Endothelial cell of umbilical vein (primary cell): ENCODE measurements at regions not wholly inside any gene's neighbourhood (a gene's known extent, or its start where the extent isn't known, plus 50 kb on each side); places are given as distances from the start of the nearest gene placed in this dataset.

Source experiments
- CTCF ChIP-seq, 2 donors: IDR thresholded peaks; 1 replicate in 1 of 2; 2 replicates in 1 of 2; pipeline ENCODE4 v1.5.1; 2011; ENCODE audit warnings: low read length in 2 of 2, mild to moderate bottlenecking in 2 of 2, moderate library complexity in 2 of 2, control low read depth in 1 of 2, inconsistent platforms in 1 of 2, low read depth in 1 of 2; ENCODE audit not compliant: insufficient read depth in 1 of 2; ENCODE audit errors: extremely low read depth in 1 of 2
- MAX ChIP-seq: IDR thresholded peaks from 2 replicates; pipeline ENCODE4 v1.6.1; 2011; ENCODE audit not compliant: insufficient read depth, insufficient read length
- MYC ChIP-seq: IDR thresholded peaks from one replicate; pipeline ENCODE4 v1.6.1; 2011; ENCODE audit warnings: mild to moderate bottlenecking, low read depth, low read length
- POLR2A ChIP-seq: IDR thresholded peaks from 2 replicates; pipeline ENCODE4 v1.6.1; 2012; ENCODE audit warnings: low read depth, mild to moderate bottlenecking, control low read depth, low read length
- POLR2AphosphoS5 ChIP-seq: IDR thresholded peaks from 2 replicates; pipeline ENCODE4 v1.6.1; 2012; ENCODE audit warnings: low read depth, mild to moderate bottlenecking, control low read depth, low read length, moderate library complexity; ENCODE audit not compliant: insufficient read depth

- TF ChIP-seq POLR2AphosphoS5 (no peak), POLR2A (no peak), CTCF (IDR thresholded peaks at IDR 0.05; ENCODE audit: extremely low read depth in 1 of 2, insufficient read depth in 1 of 2, low read depth in 1 of 2, low read length in 2 of 2) (no peak), MYC (no peak), MAX (no peak)
Measured at GRCh38 chr3:112741983-112742382, 101.0 kb upstream of the CCDC80 start.
